DND-41 (cell line): ENCODE measurements at regions not wholly inside any gene's neighbourhood (a gene's known extent, or its start where the extent isn't known, plus 50 kb on each side); places are given as distances from the start of the nearest gene placed in this dataset.

Experiments
- ATAC-seq: fragments of 200-7000 bp; cut with Tn5 transposase; 3 replicates; pipeline ENCODE4 v1.9.1; 2021; ENCODE audit warnings: low read depth; ENCODE audit not compliant: insufficient read depth
- DNase-seq: peaks from one replicate; pipeline ENCODE4 v3.0.0-alpha.2; 2020
- H2AFZ ChIP-seq: 2 replicates; pipeline ENCODE4 v1.6.0; 2012; ENCODE audit warnings: low read depth, low read length
- H3K27ac ChIP-seq: 2 replicates; pipeline ENCODE4 v1.5.1; 2012; ENCODE audit warnings: low read length, inconsistent platforms
- H3K27me3 ChIP-seq: fragments of 200-600 bp; sonication (generic); 2 replicates; pipeline ENCODE4 v1.6.0; 2012; ENCODE audit warnings: low read length, mild to moderate bottlenecking, inconsistent platforms; ENCODE audit not compliant: insufficient read depth, poor library complexity
- H3K36me3 ChIP-seq: 2 replicates; pipeline ENCODE4 v1.5.1; 2012; ENCODE audit warnings: low read length, inconsistent platforms; ENCODE audit not compliant: insufficient read depth
- H3K4me1 ChIP-seq: 2 replicates; pipeline ENCODE4 v1.5.1; 2012; ENCODE audit warnings: mild to moderate bottlenecking, low read length; ENCODE audit not compliant: insufficient read depth
- H3K4me2 ChIP-seq: 2 replicates; pipeline ENCODE4 v1.6.0; 2012; ENCODE audit warnings: mild to moderate bottlenecking, moderate library complexity, low read length, inconsistent platforms; ENCODE audit not compliant: insufficient read depth
- H3K4me3 ChIP-seq, 2 experiments: fragments of 200-600 bp in 1 of 2; shearing (Covaris generic) in 1 of 2; 2 replicates each; pipeline ENCODE4 v1.5.1; 2012 to 2016; ENCODE audit warnings: inconsistent platforms in 2 of 2, low read length in 2 of 2, mild to moderate bottlenecking in 2 of 2, low read depth in 1 of 2, moderate library complexity in 1 of 2
- H3K79me2 ChIP-seq: 2 replicates; pipeline ENCODE4 v1.6.0; 2012; ENCODE audit warnings: low read length, inconsistent platforms; ENCODE audit not compliant: insufficient read depth
- H3K9ac ChIP-seq: 2 replicates; pipeline ENCODE4 v1.6.0; 2012; ENCODE audit warnings: low read depth, mild to moderate bottlenecking, inconsistent platforms, low read length, moderate library complexity
- H3K9me3 ChIP-seq: 2 replicates; pipeline ENCODE4 v1.5.1; 2012; ENCODE audit warnings: low read length, moderate library complexity, mild to moderate bottlenecking, inconsistent platforms; ENCODE audit not compliant: insufficient read depth, severe bottlenecking
- H4K20me1 ChIP-seq: 2 replicates; pipeline ENCODE4 v1.6.0; 2012; ENCODE audit warnings: low read length; ENCODE audit not compliant: insufficient read depth
- EZH2 ChIP-seq: IDR thresholded peaks from 3 replicates; pipeline ENCODE4 v1.6.1; 2012; ENCODE audit warnings: borderline replicate concordance, low read depth, mild to moderate bottlenecking, moderate library complexity, low read length, inconsistent platforms; ENCODE audit not compliant: severe bottlenecking
- TF ChIP-seq, protein P1 (sequence below): IDR thresholded peaks from 2 replicates; pipeline ENCODE4 v1.5.1; 2012; ENCODE audit warnings: borderline replicate concordance, low read length, moderate library complexity, mild to moderate bottlenecking; ENCODE audit not compliant: poor library complexity, severe bottlenecking; ENCODE audit errors: extremely low read depth

DNA sequence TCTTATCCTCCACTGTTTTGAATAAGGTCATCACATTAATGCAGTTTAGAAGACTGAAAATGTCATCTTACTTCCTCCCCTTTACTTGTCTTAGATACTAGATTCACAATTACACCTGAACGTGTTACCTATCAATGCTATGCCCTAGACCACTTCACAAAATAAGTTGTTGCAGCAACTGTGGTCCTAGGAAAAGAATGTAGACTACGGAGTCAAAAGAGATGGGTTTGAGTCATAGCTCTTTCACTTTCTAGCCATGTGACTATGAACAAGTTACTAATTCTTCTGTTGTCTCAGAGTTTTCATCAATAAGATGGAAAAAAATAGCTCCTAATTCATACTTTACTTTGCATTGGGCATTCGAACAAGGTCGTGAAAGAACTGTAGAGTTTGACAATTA lies 164.3 kb upstream of the PREP start:
- Histone ChIP-seq H3K4me1 (no peaks in the 10 kb centered on the region), H3K79me2 (no peaks in the 10 kb centered on the region), H3K4me2 (no peak overlapping the region), H4K20me1 (no peaks in the 10 kb centered on the region), H3K27ac (no peak overlapping the region), H2AFZ (no peak overlapping the region), H3K36me3 (no peaks in the 10 kb centered on the region), H3K9ac (no peak overlapping the region), H3K4me3 (no peak overlapping the region), H3K9me3 (peaks cover 3% of the 10 kb centered on the region), H3K27me3 (no peaks in the 10 kb centered on the region)
- ATAC-seq (no peak), DNase-seq (no peak)
- TF ChIP-seq, protein P1, sequence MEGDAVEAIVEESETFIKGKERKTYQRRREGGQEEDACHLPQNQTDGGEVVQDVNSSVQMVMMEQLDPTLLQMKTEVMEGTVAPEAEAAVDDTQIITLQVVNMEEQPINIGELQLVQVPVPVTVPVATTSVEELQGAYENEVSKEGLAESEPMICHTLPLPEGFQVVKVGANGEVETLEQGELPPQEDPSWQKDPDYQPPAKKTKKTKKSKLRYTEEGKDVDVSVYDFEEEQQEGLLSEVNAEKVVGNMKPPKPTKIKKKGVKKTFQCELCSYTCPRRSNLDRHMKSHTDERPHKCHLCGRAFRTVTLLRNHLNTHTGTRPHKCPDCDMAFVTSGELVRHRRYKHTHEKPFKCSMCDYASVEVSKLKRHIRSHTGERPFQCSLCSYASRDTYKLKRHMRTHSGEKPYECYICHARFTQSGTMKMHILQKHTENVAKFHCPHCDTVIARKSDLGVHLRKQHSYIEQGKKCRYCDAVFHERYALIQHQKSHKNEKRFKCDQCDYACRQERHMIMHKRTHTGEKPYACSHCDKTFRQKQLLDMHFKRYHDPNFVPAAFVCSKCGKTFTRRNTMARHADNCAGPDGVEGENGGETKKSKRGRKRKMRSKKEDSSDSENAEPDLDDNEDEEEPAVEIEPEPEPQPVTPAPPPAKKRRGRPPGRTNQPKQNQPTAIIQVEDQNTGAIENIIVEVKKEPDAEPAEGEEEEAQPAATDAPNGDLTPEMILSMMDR, result no peak
- TF ChIP-seq EZH2, result no peak

DNA sequence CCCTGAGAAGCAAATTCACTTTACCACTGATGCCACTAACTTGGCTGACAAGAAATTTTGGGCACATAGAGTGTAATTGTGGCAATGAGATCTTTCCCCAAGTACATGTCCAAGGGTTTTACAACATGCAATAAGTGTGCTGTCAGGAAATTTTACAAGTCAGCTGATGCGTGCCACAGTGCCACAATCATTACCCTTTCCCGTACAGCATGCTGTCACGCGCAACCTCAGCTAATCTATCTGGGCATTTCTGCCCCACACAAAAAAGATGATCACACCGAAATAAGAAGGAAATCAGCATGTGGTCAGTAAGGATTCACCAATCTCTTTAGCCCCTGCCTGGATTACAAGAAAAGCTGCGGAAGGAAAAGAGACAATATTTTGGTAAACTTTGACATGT lies 163.6 kb upstream of the PREP start:
- Histone ChIP-seq H3K9ac (no peak overlapping the region), H3K79me2 (no peaks in the 10 kb centered on the region), H3K9me3 (peaks cover 3% of the 10 kb centered on the region), H2AFZ (no peak overlapping the region), H3K4me1 (no peaks in the 10 kb centered on the region), H4K20me1 (no peaks in the 10 kb centered on the region), H3K27ac (no peak overlapping the region), H3K4me2 (no peak overlapping the region), H3K27me3 (no peaks in the 10 kb centered on the region), H3K4me3 (no peak overlapping the region), H3K36me3 (no peaks in the 10 kb centered on the region)
- TF ChIP-seq, protein P1, result no peak
- TF ChIP-seq EZH2, result no peak
- no peak for DNase-seq
- no peak for ATAC-seq

DNA sequence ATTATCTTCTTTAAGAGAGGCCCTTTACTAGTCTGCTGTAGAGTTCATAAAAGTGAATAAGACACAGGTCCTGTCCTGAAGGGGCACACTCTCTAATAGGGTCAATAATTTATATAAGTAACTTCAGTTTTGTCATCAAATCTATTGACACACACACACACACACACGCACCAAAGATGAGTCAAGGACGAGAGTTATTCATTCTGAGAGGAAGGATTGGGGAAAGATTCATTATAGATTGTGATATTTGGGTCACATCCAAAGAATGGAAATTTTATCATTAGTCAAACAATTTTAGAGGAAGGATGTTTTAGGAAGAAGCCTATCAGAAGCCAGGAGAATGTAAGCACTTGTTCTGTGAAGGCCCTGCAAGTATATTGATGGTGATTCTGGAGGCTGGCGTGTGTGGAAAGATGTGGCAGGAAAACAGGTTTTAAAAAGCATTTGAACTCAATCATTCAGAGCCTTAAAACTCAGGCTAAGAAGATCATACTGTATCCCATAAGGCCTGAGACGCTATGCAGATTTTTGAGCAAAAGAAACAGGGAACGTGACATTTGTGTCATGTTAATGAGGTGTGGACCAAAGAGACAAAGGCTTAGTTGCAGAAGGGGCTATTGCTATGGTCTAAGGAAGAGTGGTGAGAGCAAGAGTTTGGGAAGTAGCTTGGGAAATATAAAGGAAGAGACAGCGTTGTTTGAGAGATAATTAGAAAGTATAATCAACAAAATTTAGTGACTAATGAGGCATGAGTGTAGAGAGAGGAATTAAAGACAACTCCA lies 161.4 kb upstream of the PREP start:
- Histone ChIP-seq H3K9me3 (peaks cover 3% of the 10 kb centered on the region), H2AFZ (no peak overlapping the region; the same call in 1 of the 2 replicates), H3K9ac (no peak overlapping the region), H3K4me2 (no peak overlapping the region), H3K79me2 (no peaks in the 10 kb centered on the region), H3K27me3 (no peaks in the 10 kb centered on the region), H4K20me1 (no peaks in the 10 kb centered on the region), H3K36me3 (no peaks in the 10 kb centered on the region), H3K27ac (no peak overlapping the region), H3K4me1 (no peaks in the 10 kb centered on the region), H3K4me3 (no peak overlapping the region)
- DNase-seq (no peak), ATAC-seq (no peak)
- TF ChIP-seq, protein P1, result no peak
- TF ChIP-seq EZH2, result no peak
